Neural progenitor cell (in vitro differentiated cells): ENCODE measurements at regions not wholly inside any gene's neighbourhood (a gene's known extent, or its start where the extent isn't known, plus 50 kb on each side); places are given as distances from the start of the nearest gene placed in this dataset.

ENCODE experiments used
- DNase-seq: peaks from one replicate; pipeline ENCODE4 v3.0.0-alpha.2; 2016; ENCODE audit warnings: low spot score
- H2AFZ ChIP-seq: fragments of 200-600 bp; sonication (generic); replicated peaks from 2 replicates; pipeline ENCODE4 v1.6.1; 2016; ENCODE audit warnings: antibody characterized with exemption
- H3F3A ChIP-seq: fragments of 200-600 bp; sonication (generic); 2 replicates; pipeline ENCODE4 v1.6.1; 2016; ENCODE audit warnings: antibody characterized with exemption, low read depth
- H3K27ac ChIP-seq: fragments of 200-600 bp; sonication (generic); 2 replicates; pipeline ENCODE4 v1.5.1; 2016; ENCODE audit warnings: mild to moderate bottlenecking
- H3K27me3 ChIP-seq: fragments of 200-600 bp; sonication (generic); 2 replicates; pipeline ENCODE4 v1.6.1; 2016; ENCODE audit warnings: mild to moderate bottlenecking, moderate library complexity
- H3K36me3 ChIP-seq: fragments of 200-600 bp; sonication (generic); 2 replicates; pipeline ENCODE4 v1.5.1; 2016
- H3K4me1 ChIP-seq: fragments of 200-600 bp; sonication (generic); 2 replicates; pipeline ENCODE4 v1.6.1; 2016; ENCODE audit warnings: mixed run types
- H3K4me2 ChIP-seq: fragments of 200-600 bp; sonication (generic); 2 replicates; pipeline ENCODE4 v1.6.1; 2016
- H3K4me3 ChIP-seq: fragments of 200-600 bp; sonication (generic); 2 replicates; pipeline ENCODE4 v1.5.1; 2016
- H3K79me2 ChIP-seq: fragments of 200-600 bp; sonication (generic); 2 replicates; pipeline ENCODE4 v1.6.1; 2016; ENCODE audit warnings: low read depth
- H3K9ac ChIP-seq: fragments of 200-600 bp; sonication (generic); 2 replicates; pipeline ENCODE4 v1.6.1; 2016
- H3K9me3 ChIP-seq: fragments of 200-600 bp; sonication (generic); 2 replicates; pipeline ENCODE4 v1.5.1; 2016; ENCODE audit warnings: low read depth
- H4K20me1 ChIP-seq: fragments of 200-600 bp; sonication (generic); 2 replicates; pipeline ENCODE4 v1.6.1; 2016; ENCODE audit warnings: low read depth
- H3K27ac Mint-ChIP-seq: 3 replicates; pipeline ENCODE4 v1.8.0; 2021; ENCODE audit warnings: mixed read lengths
- H3K27me3 Mint-ChIP-seq: 2 replicates; pipeline ENCODE4 v1.8.0; 2022; ENCODE audit warnings: low read depth, mild to moderate bottlenecking, inconsistent platforms, moderate library complexity, mixed read lengths; ENCODE audit not compliant: insufficient read depth
- H3K36me3 Mint-ChIP-seq: 3 replicates; pipeline ENCODE4 v1.8.0; 2021; ENCODE audit warnings: mixed read lengths
- H3K4me1 Mint-ChIP-seq: 3 replicates; pipeline ENCODE4 v1.8.0; 2021; ENCODE audit warnings: mixed read lengths
- H3K4me3 Mint-ChIP-seq: 3 replicates; pipeline ENCODE4 v1.8.0; 2021; ENCODE audit warnings: mild to moderate bottlenecking, moderate library complexity, mixed read lengths
- H3K9me3 Mint-ChIP-seq: 3 replicates; pipeline ENCODE4 v1.8.0; 2020; ENCODE audit warnings: mixed read lengths
- CTCF ChIP-seq: fragments of 200-600 bp; sonication (generic); IDR thresholded peaks from 2 replicates; pipeline ENCODE4 v1.5.1; 2017; ENCODE audit warnings: antibody characterized with exemption, mild to moderate bottlenecking
- EZH2 ChIP-seq: fragments of 200-600 bp; sonication (generic); IDR thresholded peaks from 2 replicates; pipeline ENCODE4 v1.6.1; 2017; ENCODE audit warnings: antibody characterized with exemption, mild to moderate bottlenecking, moderate library complexity
- EZH2phosphoT487 ChIP-seq: fragments of 200-600 bp; sonication (generic); IDR thresholded peaks from 2 replicates; pipeline ENCODE4 v1.6.1; 2017; ENCODE audit warnings: antibody characterized with exemption

GRCh38 chr13:33610438-33611120 lies 207.4 kb upstream of the RFC3 start:
- H3K9me3 ChIP-seq: no peaks in the 10 kb centered on the region
- peaks cover 54% of the 10 kb centered on the region for H3K4me1 ChIP-seq
- Mint-ChIP-seq H3K27me3 (peaks cover 14% of the 10 kb centered on the region), H3K36me3 (no peaks in the 10 kb centered on the region), H3K27ac (peak overlapping the region; percentile 98), H3K4me3 (peak overlapping the region; percentile 38), H3K9me3 (peaks cover 12% of the 10 kb centered on the region), H3K4me1 (peaks cover 52% of the 10 kb centered on the region)
- no peaks in the 10 kb centered on the region for H3K79me2 ChIP-seq
- H3K4me2 ChIP-seq: peak overlapping the region; percentile 60
- H3K4me3 ChIP-seq: peak overlapping the region; percentile 0
- H3K27ac ChIP-seq: peak overlapping the region; percentile 93
- TF ChIP-seq EZH2phosphoT487 (peak; percentile 40), CTCF (peak; percentile 10), EZH2 (no peak)
- H4K20me1 ChIP-seq: no peaks in the 10 kb centered on the region
- no peaks in the 10 kb centered on the region for H3K27me3 ChIP-seq
- H2AFZ ChIP-seq: no peak overlapping the region
- H3F3A ChIP-seq: peaks cover 58% of the 10 kb centered on the region
- H3K9ac ChIP-seq: no peak overlapping the region
- peak; percentile 58 for DNase-seq
- H3K36me3 ChIP-seq: no peaks in the 10 kb centered on the region

- TF ChIP-seq CTCF (no peak), EZH2 (no peak), EZH2phosphoT487 (peak; percentile 60)
- Histone ChIP-seq H3K4me2 (peak overlapping the region; percentile 60), H3K9me3 (no peaks in the 10 kb centered on the region), H3K79me2 (no peaks in the 10 kb centered on the region), H3K27me3 (no peaks in the 10 kb centered on the region), H3K36me3 (no peaks in the 10 kb centered on the region), H3F3A (peaks cover 56% of the 10 kb centered on the region), H3K4me1 (peaks cover 52% of the 10 kb centered on the region), H3K9ac (no peak overlapping the region), H2AFZ (no peak overlapping the region), H4K20me1 (no peaks in the 10 kb centered on the region), H3K4me3 (peak overlapping the region; percentile 0), H3K27ac (peak overlapping the region; percentile 93)
- peaks cover 14% of the 10 kb centered on the region for H3K27me3 Mint-ChIP-seq
- DNase-seq: peak; percentile 81
- H3K4me1 Mint-ChIP-seq: peaks cover 52% of the 10 kb centered on the region
- peaks cover 10% of the 10 kb centered on the region for H3K9me3 Mint-ChIP-seq
- H3K4me3 Mint-ChIP-seq: no peak overlapping the region
- H3K36me3 Mint-ChIP-seq: no peaks in the 10 kb centered on the region
- peak overlapping the region; percentile 87 for H3K27ac Mint-ChIP-seq
These were observed 206.7 kb upstream of the RFC3 start for GRCh38 chr13:33611121-33611805.

GRCh38 chr13:33612641-33613638 lies 205.0 kb upstream of the RFC3 start:
- TF ChIP-seq EZH2: no peak
- Histone ChIP-seq H3K4me3 (no peak overlapping the region), H3K27ac (no peak overlapping the region), H3K4me2 (peak overlapping the region; percentile 49), H3K9me3 (no peaks in the 10 kb centered on the region), H2AFZ (peak overlapping the region; percentile 42), H3K36me3 (no peaks in the 10 kb centered on the region), H3F3A (peaks cover 40% of the 10 kb centered on the region), H3K9ac (no peak overlapping the region), H4K20me1 (no peaks in the 10 kb centered on the region), H3K79me2 (no peaks in the 10 kb centered on the region), H3K27me3 (no peaks in the 10 kb centered on the region), H3K4me1 (peaks cover 47% of the 10 kb centered on the region)
- H3K4me3 Mint-ChIP-seq: peak overlapping the region; percentile 17
- H3K27me3 Mint-ChIP-seq: peaks cover 9% of the 10 kb centered on the region
- H3K4me1 Mint-ChIP-seq: peaks cover 49% of the 10 kb centered on the region
- no peak for DNase-seq
- peaks cover 10% of the 10 kb centered on the region for H3K9me3 Mint-ChIP-seq
- H3K36me3 Mint-ChIP-seq: no peaks in the 10 kb centered on the region
- H3K27ac Mint-ChIP-seq: peak overlapping the region; percentile 95
